ENCODE measurements at regions not wholly inside any gene's neighbourhood (a gene's known extent, or its start where the extent isn't known, plus 50 kb on each side); places are given as distances from the start of the nearest gene placed in this dataset.
"Not testable (repeated sequence)": the region's sequence is repeated elsewhere in the genome, so short reads cannot be mapped to it uniquely, and the experiment has no call there.

DNA sequence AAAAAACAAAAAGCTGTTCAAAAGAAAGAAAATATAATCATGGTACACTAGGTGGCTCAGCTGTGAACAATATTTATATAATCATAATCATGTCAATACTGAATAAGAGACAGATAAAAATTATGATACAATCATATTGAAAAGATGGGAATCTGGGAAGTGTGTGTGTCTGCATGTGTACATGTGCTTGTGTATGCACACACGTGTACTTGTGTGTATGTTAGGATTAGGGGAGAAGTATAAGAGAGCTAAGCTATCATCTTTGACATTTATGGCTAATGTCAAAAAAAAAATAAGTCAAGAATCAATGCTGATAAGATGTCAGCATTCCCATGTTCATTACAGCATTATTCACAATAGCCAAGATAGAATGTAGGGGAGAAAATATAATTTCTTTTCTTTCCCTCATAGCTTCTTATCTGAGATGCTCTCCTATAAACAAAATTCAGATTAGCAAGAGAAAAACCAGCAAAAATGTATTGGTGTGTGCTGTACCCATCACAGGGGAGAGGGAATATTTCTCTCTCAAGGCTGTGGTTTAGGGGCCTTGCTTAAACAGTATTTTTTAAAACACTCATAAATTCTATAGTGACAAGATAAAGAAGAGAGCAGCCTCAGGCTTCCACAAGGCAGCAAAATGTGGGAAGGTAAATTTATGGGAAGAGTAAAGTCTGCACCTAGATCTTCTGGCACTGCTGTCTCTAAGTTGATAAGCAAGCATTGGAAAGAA, 63.4 kb upstream of the ITGA11 start:
- H3K4me1 ChIP-seq (ENCODE audit: insufficient read depth): peaks cover 5% of the 10 kb centered on the region
- no peaks in the 10 kb centered on the region for H3K36me3 ChIP-seq
- DNase-seq: no peak
- H3K9me3 ChIP-seq: no peaks in the 10 kb centered on the region
- WGBS, 3 donors: 55 to 73% (median 63%) methylated on average over 1 of the region's 1 CpG
- TF ChIP-seq CTCF (IDR thresholded peaks at IDR 0.05) (no peak), EP300 (IDR thresholded peaks at IDR 0.05) (no peak), POLR2A (IDR thresholded peaks at IDR 0.05) (no peak)
- H3K27me3 ChIP-seq: no peaks in the 10 kb centered on the region
- no peak overlapping the region for H3K4me3 ChIP-seq
- H3K27ac ChIP-seq: no peak overlapping the region
- intact Hi-C loops (cut with DNase I): no loop called here

DNA sequence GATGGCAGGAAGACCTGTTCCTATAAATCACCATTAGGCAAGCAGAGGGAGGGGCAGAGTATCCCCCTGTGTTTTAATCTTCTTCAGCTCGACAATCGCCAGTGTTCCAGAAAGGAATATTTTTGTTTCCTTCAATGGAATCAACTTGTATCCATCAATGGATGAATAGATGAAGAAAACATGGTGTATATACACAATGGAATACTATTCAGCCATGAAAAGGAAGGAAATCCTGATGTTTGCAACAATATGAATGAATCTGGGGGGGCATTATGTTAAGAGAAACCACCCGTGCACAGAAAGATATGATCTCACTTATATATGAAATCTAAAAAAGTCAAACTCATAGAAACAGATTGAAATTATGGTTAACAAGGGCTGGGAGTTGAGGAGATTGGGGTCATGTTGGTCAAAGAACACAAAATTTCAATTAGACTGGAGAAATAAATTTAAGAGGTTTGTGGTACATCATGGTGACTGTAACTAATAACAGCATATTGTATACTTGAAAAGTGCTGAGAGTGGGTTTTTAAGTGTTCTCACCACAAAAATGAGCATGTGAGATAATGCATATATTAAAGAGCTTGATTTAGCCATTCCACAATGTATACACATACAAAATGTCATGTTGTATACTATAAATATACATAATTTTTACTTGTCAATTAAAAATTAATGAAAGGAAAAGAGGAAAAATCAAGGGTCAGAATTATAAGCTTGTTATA, 64.2 kb upstream of the ITGA11 start:
- 30 to 40% (median 34%) methylated on average over 3 of the region's 3 CpGs for WGBS, 3 donors
- no peaks in the 10 kb centered on the region for H3K9me3 ChIP-seq
- peaks cover 5% of the 10 kb centered on the region for H3K4me1 ChIP-seq (ENCODE audit: insufficient read depth)
- H3K27me3 ChIP-seq: no peaks in the 10 kb centered on the region
- DNase-seq: no peak
- no peaks in the 10 kb centered on the region for H3K36me3 ChIP-seq
- no peak overlapping the region for H3K27ac ChIP-seq
- intact Hi-C loops (cut with DNase I): no loop called here
- TF ChIP-seq POLR2A (IDR thresholded peaks at IDR 0.05) (no peak), CTCF (IDR thresholded peaks at IDR 0.05) (no peak), EP300 (IDR thresholded peaks at IDR 0.05) (no peak)
- no peak overlapping the region for H3K4me3 ChIP-seq

- H3K36me3 ChIP-seq; intact Hi-C loops (cut with DNase I); DNase-seq; H3K9me3 ChIP-seq; H3K27ac ChIP-seq; H3K4me1 ChIP-seq (ENCODE audit: insufficient read depth); H3K4me3 ChIP-seq; H3K27me3 ChIP-seq: not testable (repeated sequence)
- 58 to 86% (median 69%) methylated on average over 3 of the region's 3 CpGs for WGBS, 3 donors
Measured at GRCh38 chr15:68496751-68497150, 64.8 kb upstream of the ITGA11 start.

- Histone ChIP-seq H3K36me3 (no peaks in the 10 kb centered on the region), H3K9me3 (no peaks in the 10 kb centered on the region), H3K4me3 (no peak overlapping the region), H3K27ac (no peak overlapping the region), H3K27me3 (no peaks in the 10 kb centered on the region), H3K4me1 (ENCODE audit: insufficient read depth) (peaks cover 5% of the 10 kb centered on the region)
- TF ChIP-seq CTCF (IDR thresholded peaks at IDR 0.05) (no peak), EP300 (IDR thresholded peaks at IDR 0.05) (no peak), POLR2A (IDR thresholded peaks at IDR 0.05) (no peak)
- intact Hi-C loops (cut with DNase I): no loop called here
- WGBS, 3 donors: 20 to 35% (median 21%) methylated on average over 5 of the region's 5 CpGs
- DNase-seq: no peak
Measured at GRCh38 chr15:68497206-68497910, 65.4 kb upstream of the ITGA11 start.
